A549 (cell line): ENCODE measurements at regions not wholly inside any gene's neighbourhood (a gene's known extent, or its start where the extent isn't known, plus 50 kb on each side); places are given as distances from the start of the nearest gene placed in this dataset.
A peak's percentile ranks its signal among the peaks of the same experiment; 100 is the strongest.

ENCODE experiments used
- ATAC-seq, 2 experiments: fragments of 200-7000 bp in 1 of 2; fragments of >200 bp in 1 of 2; cut with Nextera tagmentation in 1 of 2; cut with Tn5 transposase in 1 of 2; 3 replicates each; pipeline versions ENCODE4 v1.8.0 to v1.9.1; 2018 to 2020; ENCODE audit warnings: mild to moderate bottlenecking in 1 of 2, moderate library complexity in 1 of 2
- CTCF ChIA-PET: fragments of 300-600 bp; sonication (Branson Sonifier 250); formaldehyde crosslinking; extraction: SDS; loops from one replicate; lab custom pipeline; 2021; ENCODE audit warnings: antibody characterized with exemption, inconsistent platforms; lab: Yijun Ruan, JAX
- POLR2A ChIA-PET: fragments of 350-600 bp; formaldehyde crosslinking; extraction: SDS; loops from one replicate; lab custom pipeline; 2021; ENCODE audit warnings: antibody characterized with exemption, inconsistent platforms; lab: Yijun Ruan, JAX
- DNase-seq, 2 experiments: peaks; one replicate each; pipeline versions ENCODE4 v3.0.0 to v3.0.0-alpha.2; 2011 to 2016; ENCODE audit warnings: low read depth in 1 of 2, low spot score in 1 of 2
- FAIRE-seq: peaks from 2 replicates; lab custom pipeline; 2011; peaks lifted over from hg19 to GRCh38; lab: Jason Lieb, UNC
- H3K27ac ChIP-seq, 2 experiments: fragments of >200 bp; sonication (Bioruptor Twin); formaldehyde crosslinking; 3 replicates each; pipeline ENCODE4 v1.5.1; 2016 to 2017
- H3K4me1 ChIP-seq: fragments of >200 bp; sonication (Bioruptor Twin); formaldehyde crosslinking; 3 replicates; pipeline ENCODE4 v1.6.1; 2016
- H3K4me2 ChIP-seq: fragments of >200 bp; sonication (Bioruptor Twin); formaldehyde crosslinking; 3 replicates; pipeline ENCODE4 v1.6.1; 2016
- H3K4me3 ChIP-seq: fragments of >200 bp; sonication (Bioruptor Twin); formaldehyde crosslinking; 3 replicates; pipeline ENCODE4 v1.5.1; 2016
- H3K9me3 ChIP-seq: fragments of >200 bp; sonication (Bioruptor Twin); formaldehyde crosslinking; 3 replicates; pipeline ENCODE4 v1.6.1; 2016
- CEBPB ChIP-seq, 2 experiments: fragments of >200 bp in 1 of 2; sonication (Bioruptor Twin) in 1 of 2; formaldehyde crosslinking in 1 of 2; IDR thresholded peaks; 2 replicates each; pipeline ENCODE4 v1.6.1; 2012 to 2016
- CHD4 ChIP-seq: fragments of 200-600 bp; sonication (generic); IDR thresholded peaks from 2 replicates; pipeline ENCODE4 v1.6.1; 2016; ENCODE audit warnings: antibody characterized with exemption, mild to moderate bottlenecking, borderline replicate concordance
- ESRRA ChIP-seq: fragments of 150-350 bp; IDR thresholded peaks from 2 replicates; pipeline ENCODE4 v1.6.1; 2014; ENCODE audit warnings: mild to moderate bottlenecking, low read length, borderline replicate concordance
- FOSB ChIP-seq: fragments of 250-450 bp; sonication (Bioruptor Pico); IDR thresholded peaks from 2 replicates; pipeline ENCODE4 v1.5.0; 2020; ENCODE audit warnings: mild to moderate bottlenecking, moderate library complexity
- FOSL2 ChIP-seq, 2 experiments: fragments of 450-650 bp in 1 of 2; fragments of >200 bp in 1 of 2; sonication (Bioruptor Twin) in 1 of 2; formaldehyde crosslinking; IDR thresholded peaks; 2 replicates each; pipeline versions ENCODE4 v1.5.0 to v1.6.1; 2016 to 2020; ENCODE audit warnings: mild to moderate bottlenecking in 1 of 2, moderate library complexity in 1 of 2
- FOXS1 ChIP-seq: fragments of 250-450 bp; sonication (Bioruptor Pico); IDR thresholded peaks from 2 replicates; pipeline ENCODE4 v1.5.0; 2020; ENCODE audit warnings: mild to moderate bottlenecking, moderate library complexity
- HES2 ChIP-seq: fragments of >200 bp; sonication (Bioruptor Twin); formaldehyde crosslinking; IDR thresholded peaks from 2 replicates; pipeline ENCODE4 v1.6.1; 2016
- JUN ChIP-seq, 2 experiments: fragments of >200 bp; sonication (Bioruptor Twin); formaldehyde crosslinking; IDR thresholded peaks; 2 replicates in 1 of 2; 3 replicates in 1 of 2; pipeline ENCODE4 v1.6.1; 2016 to 2017
- KDM5A ChIP-seq: fragments of 200-600 bp; sonication (generic); IDR thresholded peaks from 2 replicates; pipeline ENCODE4 v1.6.1; 2016; ENCODE audit warnings: antibody characterized with exemption, mild to moderate bottlenecking
- MAX ChIP-seq: IDR thresholded peaks from 2 replicates; pipeline ENCODE4 v1.6.1; 2012
- MAZ ChIP-seq: fragments of 150-350 bp; IDR thresholded peaks from 2 replicates; pipeline ENCODE4 v1.6.1; 2014; ENCODE audit warnings: antibody characterized with exemption, low read depth, low read length, borderline replicate concordance
- NPAS2 ChIP-seq: fragments of 250-450 bp; sonication (Bioruptor Pico); IDR thresholded peaks from 2 replicates; pipeline ENCODE4 v1.8.0; 2022; ENCODE audit warnings: mild to moderate bottlenecking, moderate library complexity, borderline replicate concordance
- POLR2A ChIP-seq: IDR thresholded peaks from 2 replicates; pipeline ENCODE4 v1.6.1; 2012; ENCODE audit warnings: mild to moderate bottlenecking, low read length
- POLR2AphosphoS2 ChIP-seq: conservative IDR thresholded peaks from 2 replicates; pipeline ENCODE4 v1.6.1; 2012; ENCODE audit warnings: low read length, improper control_type of control experiment, inconsistent platforms
- RAD21 ChIP-seq, 2 experiments: fragments of >200 bp in 1 of 2; sonication (Bioruptor Twin) in 1 of 2; formaldehyde crosslinking in 1 of 2; IDR thresholded peaks in 1 of 2; conservative IDR thresholded peaks in 1 of 2; 2 replicates in 1 of 2; 3 replicates in 1 of 2; pipeline ENCODE4 v1.6.1; 2012 to 2018; ENCODE audit warnings: inconsistent platforms in 1 of 2
- RFX5 ChIP-seq: fragments of 450-650 bp; IDR thresholded peaks from 2 replicates; pipeline ENCODE4 v1.7.1; 2014; ENCODE audit warnings: antibody characterized with exemption, mild to moderate bottlenecking, moderate library complexity
- RNF2 ChIP-seq: fragments of 200-600 bp; sonication (generic); IDR thresholded peaks from 2 replicates; pipeline ENCODE4 v1.6.1; 2016; ENCODE audit warnings: low read depth, mild to moderate bottlenecking, antibody characterized with exemption, moderate library complexity, borderline replicate concordance
- SMC3 ChIP-seq: fragments of >200 bp; sonication (Bioruptor Twin); formaldehyde crosslinking; IDR thresholded peaks from 3 replicates; pipeline ENCODE4 v1.6.1; 2018; ENCODE audit warnings: inconsistent platforms
- SREBF2 ChIP-seq: fragments of 450-650 bp; IDR thresholded peaks from 2 replicates; pipeline ENCODE4 v1.6.1; 2014; ENCODE audit warnings: mild to moderate bottlenecking, moderate library complexity
- TFCP2L1 ChIP-seq: fragments of 250-450 bp; sonication (Bioruptor Pico); IDR thresholded peaks from 2 replicates; pipeline ENCODE4 v1.5.0; 2021; ENCODE audit warnings: mild to moderate bottlenecking
- USF2 ChIP-seq: fragments of 450-650 bp; IDR thresholded peaks from 2 replicates; pipeline ENCODE4 v1.6.1; 2014; ENCODE audit warnings: antibody characterized with exemption
- ZNF302 ChIP-seq: fragments of 250-450 bp; sonication (Bioruptor Pico); IDR thresholded peaks from 2 replicates; pipeline ENCODE4 v1.9.0; 2021; ENCODE audit warnings: inconsistent platforms, mild to moderate bottlenecking, moderate library complexity
- WGBS: methylation state at CpG from one replicate; pipeline ENCODE4 v1.1.6; 2017; ENCODE audit errors: missing lambda C conversion rate; 5-methylcytosine and 5-hydroxymethylcytosine counted together

GRCh38 chr13:109669956-109670355 is 116.4 kb downstream of the IRS2 start:
- ChIA-PET CTCF (no interaction called here), POLR2A (no interaction called here)
- Histone ChIP-seq H3K4me3 (no peak overlapping the region), H3K9me3 (no peaks in the 10 kb centered on the region), H3K4me2 (no peak overlapping the region), H3K4me1 (peaks cover 19% of the 10 kb centered on the region), H3K27ac (no peak overlapping the region)
- WGBS, result 94% methylated on average over 5 of the region's 5 CpGs
- no peak for DNase-seq
- FAIRE-seq, result no peak
- TF ChIP-seq TFCP2L1 (CRISPR knock-in tag), result no peak
- TF ChIP-seq SREBF2, result no peak
- no peak for TF ChIP-seq FOSL2 (IDR thresholded peaks at IDR 0.05)
- TF ChIP-seq FOSL2 (CRISPR knock-in tag; IDR thresholded peaks at IDR 0.05), result no peak
- no peak for TF ChIP-seq RAD21 (conservative IDR thresholded peaks at IDR 0.05 in 1 of 2, IDR thresholded peaks at IDR 0.05 in 1 of 2)
- TF ChIP-seq POLR2A, result no peak
- no peak for TF ChIP-seq FOSB (CRISPR knock-in tag)
- no peak for TF ChIP-seq ZNF302 (CRISPR knock-in tag)
- TF ChIP-seq JUN (IDR thresholded peaks at IDR 0.05), result no peak
- TF ChIP-seq MAX, result no peak
- no peak for TF ChIP-seq CEBPB (IDR thresholded peaks at IDR 0.05)
- TF ChIP-seq ESRRA, result no peak
- no peak for ATAC-seq

- TF ChIP-seq CHD4, result no peak
- no peak for TF ChIP-seq FOSB (CRISPR knock-in tag)
- TF ChIP-seq KDM5A, result no peak
- no peak for TF ChIP-seq RNF2
- TF ChIP-seq NPAS2 (CRISPR knock-in tag), result no peak
- TF ChIP-seq RFX5, result no peak
- TF ChIP-seq FOXS1, result no peak
- TF ChIP-seq TFCP2L1 (CRISPR knock-in tag), result no peak
- TF ChIP-seq FOSL2 (IDR thresholded peaks at IDR 0.05), result no peak
- no peak for TF ChIP-seq FOSL2 (CRISPR knock-in tag; IDR thresholded peaks at IDR 0.05)
- TF ChIP-seq POLR2AphosphoS2, result no peak
- no peak for TF ChIP-seq HES2
- no peak for TF ChIP-seq USF2
- TF ChIP-seq CEBPB (IDR thresholded peaks at IDR 0.05), result no peak
- Histone ChIP-seq H3K4me2 (no peak overlapping the region), H3K4me3 (no peak overlapping the region), H3K27ac (peak overlapping the region in 1 of 2 experiments; percentile 33; a peak in 1 of 6 replicates), H3K9me3 (no peaks in the 10 kb centered on the region), H3K4me1 (peaks cover 19% of the 10 kb centered on the region)
- DNase-seq, result no peak
- 91% methylated on average over 8 of the region's 8 CpGs for WGBS
- POLR2A ChIA-PET, result no interaction called here
- ATAC-seq, result no peak
- no peak for FAIRE-seq
- CTCF ChIA-PET, result no interaction called here
Observed at GRCh38 chr13:109669234-109669612, 117.2 kb downstream of the IRS2 start.

- FAIRE-seq, result no peak
- ATAC-seq, result no peak
- DNase-seq, result no peak
- TF ChIP-seq FOSB (CRISPR knock-in tag) (no peak), CEBPB (IDR thresholded peaks at IDR 0.05) (no peak), SMC3 (no peak), MAZ (no peak)
- Histone ChIP-seq H3K27ac (peak overlapping the region in 1 of 2 experiments; percentile 33; a peak in 1 of 6 replicates), H3K4me2 (no peak overlapping the region), H3K4me3 (no peak overlapping the region), H3K9me3 (no peaks in the 10 kb centered on the region), H3K4me1 (peaks cover 19% of the 10 kb centered on the region)
- WGBS, result 90% methylated on average over 7 of the region's 7 CpGs
- CTCF ChIA-PET, result interaction anchor here (0.6 kb wide), 1 partner anchor 452 kb away, joined by 3 read pairs; no protein-coding TSS in a partner anchor
- POLR2A ChIA-PET, result no interaction called here
Observed at GRCh38 chr13:109668433-109669233, 117.8 kb downstream of the IRS2 start.
